ENCODE measurements at regions not wholly inside any gene's neighbourhood (a gene's known extent, or its start where the extent isn't known, plus 50 kb on each side); places are given as distances from the start of the nearest gene placed in this dataset.

DNA sequence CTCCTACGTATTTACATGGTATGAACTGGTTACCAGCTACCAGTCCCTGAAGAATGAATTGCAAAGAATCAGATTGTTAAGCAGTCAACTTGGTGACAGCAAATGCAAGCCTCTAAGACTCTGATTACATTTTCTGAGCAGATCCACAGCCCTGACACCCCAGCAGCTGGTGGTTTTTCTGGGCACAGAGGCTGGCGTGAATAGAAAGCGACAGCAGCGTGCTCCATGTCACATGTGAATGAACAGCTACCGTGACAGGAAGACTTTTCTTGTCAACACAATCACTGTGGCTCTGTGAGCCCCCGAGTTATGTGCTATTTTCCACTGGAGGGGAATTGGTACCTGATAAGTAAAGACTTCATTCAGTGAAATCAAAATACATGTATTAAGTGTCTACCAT, 93.2 kb upstream of the CBLN2 start:
- TF ChIP-seq TAF1 (IDR thresholded peaks at IDR 0.05; ENCODE audit: low read depth, low read length): no peak
- TF ChIP-seq, protein P1, sequence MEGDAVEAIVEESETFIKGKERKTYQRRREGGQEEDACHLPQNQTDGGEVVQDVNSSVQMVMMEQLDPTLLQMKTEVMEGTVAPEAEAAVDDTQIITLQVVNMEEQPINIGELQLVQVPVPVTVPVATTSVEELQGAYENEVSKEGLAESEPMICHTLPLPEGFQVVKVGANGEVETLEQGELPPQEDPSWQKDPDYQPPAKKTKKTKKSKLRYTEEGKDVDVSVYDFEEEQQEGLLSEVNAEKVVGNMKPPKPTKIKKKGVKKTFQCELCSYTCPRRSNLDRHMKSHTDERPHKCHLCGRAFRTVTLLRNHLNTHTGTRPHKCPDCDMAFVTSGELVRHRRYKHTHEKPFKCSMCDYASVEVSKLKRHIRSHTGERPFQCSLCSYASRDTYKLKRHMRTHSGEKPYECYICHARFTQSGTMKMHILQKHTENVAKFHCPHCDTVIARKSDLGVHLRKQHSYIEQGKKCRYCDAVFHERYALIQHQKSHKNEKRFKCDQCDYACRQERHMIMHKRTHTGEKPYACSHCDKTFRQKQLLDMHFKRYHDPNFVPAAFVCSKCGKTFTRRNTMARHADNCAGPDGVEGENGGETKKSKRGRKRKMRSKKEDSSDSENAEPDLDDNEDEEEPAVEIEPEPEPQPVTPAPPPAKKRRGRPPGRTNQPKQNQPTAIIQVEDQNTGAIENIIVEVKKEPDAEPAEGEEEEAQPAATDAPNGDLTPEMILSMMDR (IDR thresholded peaks at IDR 0.05; ENCODE audit: control extremely low read depth in 1 of 3, insufficient read depth in 1 of 3, low read depth in 1 of 3, low read length in 3 of 3): no peak
- TF ChIP-seq EP300 (IDR thresholded peaks at IDR 0.05; ENCODE audit: borderline replicate concordance in 1 of 2, low read depth in 2 of 2, low read length in 2 of 2): no peak
- no peak for TF ChIP-seq POU5F1 (IDR thresholded peaks at IDR 0.05; ENCODE audit: low read depth, low read length)
- no peak for TF ChIP-seq JUND (IDR thresholded peaks at IDR 0.05; ENCODE audit: low read length)
- TF ChIP-seq JUN (IDR thresholded peaks at IDR 0.05; ENCODE audit: low read depth, low read length): no peak
